NCI-H1694 (cell line): ENCODE measurements at regions not wholly inside any gene's neighbourhood (a gene's known extent, or its start where the extent isn't known, plus 50 kb on each side); places are given as distances from the start of the nearest gene placed in this dataset.
"Not testable (repeated sequence)": the region's sequence is repeated elsewhere in the genome, so short reads cannot be mapped to it uniquely, and the experiment has no call there.

Experiments used
- DNase-seq: peaks from one replicate; lab custom pipeline; 2025; lab: John Stamatoyannopoulos, UW

DNA sequence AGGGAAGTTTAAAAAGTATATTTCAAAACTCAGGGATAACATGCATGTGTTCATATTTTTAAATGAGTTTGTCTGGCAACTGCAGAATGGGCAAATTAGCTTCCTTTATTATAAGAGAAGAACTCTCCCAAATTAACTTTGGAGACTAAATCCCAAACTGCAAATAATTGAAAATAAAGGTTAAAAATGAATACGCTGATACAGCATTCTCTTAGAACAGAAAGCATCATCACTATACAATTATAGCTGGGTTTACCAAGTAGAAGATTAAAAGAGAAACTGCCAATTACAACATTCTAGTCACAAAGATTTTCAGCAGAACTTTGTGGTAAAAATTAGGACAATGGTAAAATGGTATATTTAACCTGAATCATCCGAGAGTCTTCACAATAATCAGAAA lies 73.3 kb downstream of the OLFM4 start:
- no peak for DNase-seq

DNA sequence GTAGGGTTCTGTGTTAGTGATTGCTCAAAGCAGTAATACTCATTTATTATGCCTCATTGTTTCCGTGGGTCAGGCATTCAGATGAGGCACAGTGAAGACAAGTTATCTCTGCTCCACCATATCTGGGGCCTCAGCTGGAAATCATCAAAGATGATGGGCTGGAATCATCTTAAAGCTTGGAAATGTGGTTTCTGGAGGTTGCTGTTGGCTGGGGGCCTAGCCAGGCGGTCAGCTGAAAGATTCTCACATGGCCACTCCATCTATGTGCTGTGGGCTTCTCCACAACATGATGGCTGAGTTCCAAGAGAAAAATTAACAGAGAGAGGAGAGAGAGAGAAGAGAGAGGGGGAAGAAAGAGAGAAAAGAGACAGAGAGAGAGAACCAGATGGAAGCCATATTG lies 75.5 kb downstream of the OLFM4 start:
- DNase-seq = no peak

DNA sequence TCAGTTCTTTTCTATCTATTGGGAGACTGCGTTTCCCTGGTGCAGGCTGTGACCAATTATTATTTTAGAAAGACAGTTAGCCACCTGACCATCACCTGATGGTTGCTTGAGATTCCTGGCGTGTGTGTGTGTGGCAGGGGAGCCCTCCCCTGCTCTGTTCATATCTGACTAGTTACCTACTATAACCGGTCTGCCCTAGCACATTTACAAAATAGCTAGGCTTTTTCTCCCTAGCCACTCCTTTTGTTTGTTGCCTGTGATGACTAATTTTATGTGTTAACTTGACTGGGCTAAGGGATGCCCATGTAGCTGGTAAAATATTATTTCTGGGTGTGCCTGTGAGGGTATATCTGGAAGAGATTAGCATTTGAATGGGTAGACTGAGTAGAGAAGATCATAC lies 76.9 kb downstream of the OLFM4 start:
- no peak for DNase-seq

DNA sequence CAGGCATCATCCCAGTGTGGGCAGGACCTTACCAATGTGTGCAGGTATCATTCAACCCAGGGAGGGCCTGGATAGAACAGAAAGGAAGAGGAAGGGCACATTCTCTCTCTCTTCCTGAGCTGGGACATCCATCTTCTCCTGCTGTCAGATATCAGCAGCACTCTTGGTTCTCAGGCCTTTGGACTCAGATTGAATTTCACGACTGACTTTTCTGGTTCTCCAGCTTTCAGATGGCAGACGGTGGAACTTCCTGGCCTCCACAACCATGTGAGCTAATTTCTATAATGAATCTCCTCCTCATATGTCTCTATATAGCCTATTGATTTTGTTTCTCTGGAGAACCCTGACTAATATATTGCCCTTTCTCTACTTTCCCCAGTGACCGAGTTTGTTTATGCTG lies 77.3 kb downstream of the OLFM4 start:
- no peak for DNase-seq

DNA sequence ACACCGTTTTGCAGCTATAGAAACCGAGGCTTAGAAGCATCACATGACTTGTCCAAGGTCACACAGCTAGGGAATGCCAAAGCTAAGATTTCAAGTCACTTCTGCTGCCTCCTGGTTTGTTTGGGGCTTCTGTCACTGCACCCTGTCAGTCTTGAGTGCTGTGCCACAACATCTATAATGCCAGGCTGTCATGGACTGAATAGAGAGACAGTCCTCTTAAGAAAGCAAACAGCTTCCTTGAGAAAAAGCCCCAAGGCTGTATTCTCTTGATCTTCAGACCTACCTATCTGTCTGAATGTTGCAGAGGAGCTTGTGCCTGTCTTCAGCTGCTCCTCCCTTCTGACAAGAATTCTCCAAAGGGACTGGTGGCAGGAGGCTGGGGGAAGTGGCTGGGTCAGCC lies 81.6 kb downstream of the OLFM4 start:
- no peak for DNase-seq

DNA sequence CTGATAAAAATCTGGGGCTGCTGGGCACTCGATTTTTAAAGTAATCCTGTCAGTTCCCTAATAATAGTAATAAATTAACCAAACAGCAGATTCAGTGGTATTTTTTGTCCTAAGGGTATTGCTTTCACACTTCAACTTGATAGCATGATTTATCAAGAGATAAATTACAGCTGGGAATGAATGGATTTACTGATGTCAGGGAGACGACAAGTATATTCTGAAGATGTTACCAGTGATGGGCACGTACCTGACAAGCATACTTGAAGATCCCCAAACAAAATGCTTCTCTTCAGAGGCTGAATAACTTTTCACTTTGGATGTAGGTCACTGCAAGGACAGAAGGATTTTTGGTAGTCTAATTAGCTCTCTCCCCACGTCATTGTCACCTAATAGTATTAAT lies 82.0 kb downstream of the OLFM4 start:
- DNase-seq = no peak

DNA sequence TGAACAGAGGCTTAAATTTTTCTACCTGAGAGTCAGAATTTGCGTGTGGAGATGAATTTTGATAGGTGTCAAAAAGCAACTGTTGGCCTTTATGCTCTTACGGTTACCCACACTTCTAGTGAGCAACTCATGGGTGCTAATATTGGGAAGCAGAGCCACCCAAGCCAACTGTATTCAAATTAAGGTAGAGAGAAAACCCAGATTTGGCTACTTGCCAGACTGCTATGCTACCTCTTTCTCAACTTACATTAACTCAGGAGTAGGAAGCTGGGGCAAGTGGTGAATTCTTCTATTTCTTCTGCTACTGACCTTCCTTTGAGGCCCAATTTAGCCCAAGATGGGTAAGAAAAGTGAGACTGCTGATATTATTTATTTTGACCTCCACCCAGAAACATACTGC lies 83.9 kb downstream of the OLFM4 start:
- DNase-seq = no peak

DNA sequence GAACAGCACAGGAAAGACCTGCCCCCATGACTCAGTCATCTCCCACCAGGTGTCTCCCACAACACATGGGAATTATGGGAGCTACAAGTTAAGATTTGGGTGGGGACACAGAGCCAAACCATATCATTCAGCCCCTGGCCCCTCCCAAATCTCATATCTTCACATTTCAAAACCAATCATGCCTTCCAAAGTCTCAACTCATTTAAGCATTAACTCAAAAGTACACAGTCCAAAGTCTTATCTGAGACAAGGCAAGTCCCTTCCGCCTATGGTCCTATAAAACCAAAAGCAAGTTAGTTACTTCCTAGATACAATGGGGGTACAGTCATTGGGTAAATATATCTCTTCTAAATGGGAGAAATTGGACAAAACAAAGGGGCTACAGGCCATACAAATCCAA lies 88.4 kb downstream of the OLFM4 start:
- DNase-seq = not testable (repeated sequence)

DNA sequence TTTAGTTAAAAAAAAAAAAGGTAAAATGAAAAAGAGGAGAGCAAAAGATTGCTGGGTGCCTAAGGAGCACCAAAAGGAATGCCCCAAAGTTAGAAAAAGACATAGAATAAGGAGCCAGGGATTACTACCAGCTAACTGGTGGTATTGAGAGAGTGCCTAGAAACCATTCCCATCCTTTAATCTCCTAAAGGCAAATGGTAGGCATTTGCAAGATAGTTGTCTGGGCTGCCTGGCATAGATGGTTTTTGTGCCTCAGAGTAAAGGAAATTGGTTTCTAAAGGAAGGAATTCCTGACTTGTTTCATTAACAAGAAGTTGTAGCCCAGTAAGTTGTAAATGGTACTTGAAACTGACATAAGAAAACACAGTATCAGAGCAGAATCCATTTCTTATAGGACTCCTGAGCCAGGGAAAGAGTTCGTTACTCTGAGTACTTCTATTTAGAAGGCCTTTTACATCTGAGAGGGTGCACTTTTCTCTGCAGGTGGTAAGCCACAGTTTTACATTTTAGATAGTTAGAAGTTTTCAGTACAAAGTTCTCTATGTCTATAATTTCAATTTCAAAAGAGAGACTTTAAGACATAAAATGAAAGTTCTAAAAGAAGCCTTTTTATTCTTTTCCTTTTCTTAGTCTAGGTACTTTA lies 92.6 kb downstream of the OLFM4 start:
- DNase-seq = no peak

DNA sequence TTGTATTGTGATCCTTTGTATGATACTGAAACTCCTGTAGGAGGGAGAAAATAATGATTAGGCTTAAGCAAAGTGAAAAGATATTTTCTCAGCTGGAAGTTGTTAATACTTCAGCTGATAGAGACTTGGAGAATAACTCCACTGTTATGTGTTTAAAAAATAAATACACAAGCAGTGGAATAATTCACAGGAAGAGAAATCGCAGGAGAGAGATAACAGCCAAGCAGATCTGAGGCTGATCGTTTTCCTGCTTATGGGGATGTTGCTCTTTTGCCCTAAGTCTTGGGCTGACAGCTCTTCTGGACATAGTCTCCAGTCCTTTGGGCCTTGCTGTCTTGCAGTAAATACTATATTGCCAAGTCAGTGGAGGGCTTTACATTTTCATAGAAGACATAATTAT lies 93.3 kb downstream of the OLFM4 start:
- no peak for DNase-seq

DNA sequence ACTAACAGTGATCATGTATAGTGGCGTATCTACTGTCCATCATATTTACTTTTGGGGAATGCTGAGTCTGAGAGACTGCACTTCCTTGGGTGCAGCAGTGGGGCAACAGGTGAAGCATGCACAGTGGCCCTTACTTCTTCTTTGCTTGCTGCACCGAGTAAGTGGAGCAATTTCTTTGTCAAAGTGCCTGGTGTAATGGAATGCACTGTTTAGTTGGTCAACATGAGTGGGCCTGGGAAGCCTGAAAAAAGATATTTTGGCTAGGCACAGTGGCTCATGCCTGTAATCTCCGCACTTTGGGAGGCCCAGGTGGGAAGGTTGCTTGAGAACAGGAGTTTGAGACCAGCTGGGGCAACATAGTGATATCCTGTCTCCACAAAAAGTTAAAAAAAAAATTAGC lies 94.9 kb downstream of the OLFM4 start:
- no peak for DNase-seq

DNA sequence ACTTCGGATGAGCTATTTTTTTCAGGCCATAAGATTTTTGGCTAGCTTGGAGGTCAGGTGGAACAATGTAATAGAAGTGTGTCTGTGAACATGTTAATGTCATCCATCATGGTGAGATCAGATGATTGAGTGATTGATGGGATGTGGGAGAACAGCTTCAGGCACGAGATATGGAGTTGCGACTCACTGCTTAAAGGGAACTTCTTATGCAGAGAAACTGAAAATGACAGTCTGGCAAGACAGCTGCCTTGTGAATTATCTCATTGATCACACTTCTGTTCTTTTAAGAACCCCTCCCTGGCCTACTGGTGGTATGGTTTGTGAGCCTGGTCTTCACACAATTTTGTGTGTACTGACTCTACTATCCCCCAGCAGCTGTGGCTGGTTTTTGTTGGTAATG lies 96.0 kb downstream of the OLFM4 start:
- no peak for DNase-seq

DNA sequence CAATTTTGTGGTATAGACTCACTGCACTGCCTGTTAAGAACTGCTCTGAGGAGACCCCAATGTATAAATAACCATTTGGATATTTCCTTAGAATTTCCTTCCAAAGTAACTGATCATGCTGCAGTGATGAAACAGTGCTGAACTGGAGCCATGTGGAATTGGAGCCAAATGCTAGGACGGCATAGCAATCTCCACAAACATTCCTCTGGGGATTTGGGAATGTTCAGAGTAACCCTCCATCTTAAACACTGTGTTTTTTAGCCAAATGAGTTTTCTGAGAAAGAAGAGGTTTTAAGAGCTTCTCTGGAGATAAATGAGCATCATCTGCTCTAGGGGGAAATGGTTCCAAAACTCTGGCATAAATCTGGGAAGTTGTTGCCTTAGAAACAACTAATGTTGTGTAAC lies 98.2 kb downstream of the OLFM4 start:
- no peak for DNase-seq

DNA sequence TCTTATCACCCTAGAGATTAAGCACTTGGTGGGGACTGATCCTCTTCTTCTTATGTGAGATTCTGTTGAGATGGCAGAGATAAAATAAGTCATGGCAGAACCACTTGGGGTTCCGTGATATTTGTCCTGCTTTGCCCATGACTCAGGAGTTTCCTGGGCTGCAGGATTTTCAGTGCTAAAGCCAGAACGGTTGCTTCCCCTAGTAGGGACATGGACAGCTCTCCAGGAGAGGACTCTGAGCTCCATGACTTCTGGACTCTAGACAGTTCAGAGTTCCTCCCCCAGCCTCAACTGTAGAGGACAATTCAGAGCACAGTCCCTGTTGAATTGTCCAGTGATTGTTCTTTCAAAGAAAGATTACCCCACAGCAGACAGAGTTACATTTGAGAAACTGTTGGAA lies 98.8 kb downstream of the OLFM4 start:
- no peak for DNase-seq

DNA sequence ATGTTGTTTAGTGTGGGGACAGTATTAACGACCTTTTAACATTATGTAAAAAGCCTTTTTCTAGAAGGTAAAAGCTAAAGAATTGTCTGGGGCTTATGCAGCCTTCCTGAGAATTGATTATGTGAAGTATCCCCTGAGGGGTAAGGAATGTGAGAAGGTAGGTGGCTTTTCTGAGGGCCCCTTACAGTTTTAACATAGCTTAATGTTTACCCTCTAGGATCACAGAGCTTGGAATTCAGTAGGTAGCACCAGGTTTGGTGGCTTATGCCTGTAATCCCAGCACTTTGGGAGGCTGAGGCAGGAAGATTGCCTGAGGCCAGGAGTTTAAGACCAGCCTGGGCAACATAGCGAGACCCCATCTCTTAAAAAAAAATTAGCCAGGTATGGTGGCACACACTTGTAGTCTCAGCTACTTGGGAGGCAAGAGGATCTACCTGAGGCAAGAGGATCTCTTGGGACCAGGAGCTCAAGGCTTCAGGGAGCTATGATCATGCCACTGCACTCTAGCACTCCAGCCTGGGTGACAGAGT lies 101.3 kb downstream of the OLFM4 start:
- DNase-seq = no peak

DNA sequence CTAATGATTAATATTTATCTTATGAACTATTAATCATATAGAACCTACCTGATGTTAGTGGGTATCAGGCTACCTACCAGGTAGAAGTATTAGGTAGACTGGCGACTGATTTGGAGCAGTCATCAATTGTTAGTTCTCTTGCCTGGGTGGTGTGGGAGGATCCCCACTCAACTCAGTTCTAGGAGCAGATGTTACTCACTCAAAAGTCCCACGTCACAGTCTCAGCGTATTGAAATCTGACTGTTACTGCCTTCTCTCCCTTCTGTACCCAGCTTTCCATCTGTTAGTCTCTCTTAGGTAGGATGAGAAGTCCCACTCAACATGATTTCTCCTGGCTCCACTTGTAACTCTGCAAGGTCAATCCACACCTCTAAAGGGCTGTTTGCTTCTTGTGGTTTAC lies 102.7 kb downstream of the OLFM4 start:
- no peak for DNase-seq

DNA sequence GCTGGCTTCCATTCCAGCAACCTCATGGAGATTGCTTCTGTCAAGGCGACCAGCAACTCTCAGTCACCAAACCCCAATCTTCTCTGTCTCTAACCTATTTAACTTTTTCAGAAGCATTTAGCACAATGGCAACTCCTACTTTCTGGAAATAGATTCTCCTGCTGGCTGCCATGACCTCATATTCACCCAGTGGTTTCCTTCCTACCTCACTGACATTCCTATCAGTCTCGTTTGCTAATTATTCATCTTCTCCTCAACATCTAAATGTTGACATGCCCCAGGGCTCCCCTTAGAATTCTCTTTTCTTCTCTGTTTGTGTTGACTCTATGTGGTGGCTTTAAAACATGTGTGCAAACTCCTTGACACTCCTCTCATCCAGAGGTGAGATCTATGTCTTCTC lies 106.7 kb downstream of the OLFM4 start:
- no peak for DNase-seq

DNA sequence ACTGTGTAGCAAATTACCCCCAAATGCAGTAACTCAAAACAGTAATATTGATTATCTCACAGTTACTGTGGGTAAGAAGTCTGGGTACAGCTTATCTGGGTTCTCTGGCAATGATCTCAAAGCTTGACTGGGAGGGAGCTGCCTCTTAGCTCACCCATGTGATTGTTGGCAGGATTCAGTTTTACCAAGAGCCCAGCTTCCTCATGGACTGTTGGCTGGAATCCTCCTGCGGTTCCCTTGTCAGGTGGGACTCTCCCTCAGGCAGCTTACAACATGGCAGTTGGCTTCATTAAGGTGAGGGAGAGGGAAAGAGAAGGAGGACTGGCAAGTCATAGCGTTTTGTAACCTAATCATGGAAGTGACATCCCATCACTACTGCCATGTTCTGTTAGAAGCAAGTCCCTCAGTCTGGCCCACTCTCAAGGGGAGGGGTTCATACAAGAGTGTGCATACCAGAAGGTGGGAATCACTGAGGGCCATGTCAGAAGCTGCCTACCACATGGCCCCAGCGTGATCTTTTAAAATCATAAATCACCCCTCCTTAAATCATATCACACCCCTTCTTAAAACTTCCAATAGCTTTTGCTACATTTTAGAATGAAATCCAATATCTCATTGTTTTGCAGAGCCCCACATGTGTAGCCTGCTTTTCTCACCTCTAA lies 108.1 kb downstream of the OLFM4 start:
- DNase-seq = no peak

DNA sequence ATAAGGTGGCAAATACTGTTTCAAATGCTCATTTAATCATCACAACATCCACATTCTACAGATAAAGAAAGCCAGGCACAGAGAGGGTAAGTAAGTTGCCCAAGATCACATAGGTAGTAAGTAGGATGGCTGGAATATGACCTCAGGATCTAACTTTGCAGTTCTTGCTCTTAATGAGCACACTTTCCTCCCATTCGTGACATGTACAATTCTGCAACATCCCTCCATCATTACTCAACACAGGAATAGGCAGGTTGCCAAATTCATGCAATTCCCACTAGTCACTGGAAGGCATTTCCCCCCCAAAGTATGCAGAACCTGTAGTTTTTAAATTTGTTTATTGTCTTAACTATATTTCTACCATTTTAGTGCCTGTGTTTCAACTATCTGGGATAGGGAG lies 109.2 kb downstream of the OLFM4 start:
- DNase-seq = no peak

DNA sequence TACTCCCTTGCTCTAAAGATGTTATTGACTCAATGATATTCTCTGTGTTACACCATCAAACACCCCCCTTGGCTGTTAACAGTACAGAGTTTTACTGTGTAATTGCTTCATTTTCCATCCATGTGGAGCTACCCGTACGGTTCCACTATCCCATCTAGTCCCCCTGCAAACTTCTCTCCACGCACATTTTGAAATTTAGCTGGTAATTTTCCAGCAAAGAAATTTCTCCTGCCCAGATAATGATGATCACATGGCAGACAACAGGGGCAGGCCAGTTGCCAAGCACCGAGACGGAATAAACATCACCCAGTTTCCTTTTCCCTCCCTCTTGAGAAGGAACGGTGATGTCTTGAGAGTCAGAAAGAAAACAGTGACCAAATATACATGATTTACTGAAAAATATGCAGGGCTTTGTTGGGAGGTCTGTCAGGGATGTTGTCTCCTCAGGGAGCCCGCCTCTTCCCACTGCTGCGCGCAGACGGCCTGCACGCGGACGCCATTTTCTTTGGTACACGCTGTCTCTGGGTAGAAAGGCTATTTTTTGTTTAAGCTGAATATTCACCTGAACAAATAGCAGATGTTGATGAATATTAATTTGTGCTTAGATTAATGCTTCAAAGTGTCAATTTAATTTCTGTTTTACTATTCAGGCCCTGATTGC lies 109.9 kb downstream of the OLFM4 start:
- no peak for DNase-seq

DNA sequence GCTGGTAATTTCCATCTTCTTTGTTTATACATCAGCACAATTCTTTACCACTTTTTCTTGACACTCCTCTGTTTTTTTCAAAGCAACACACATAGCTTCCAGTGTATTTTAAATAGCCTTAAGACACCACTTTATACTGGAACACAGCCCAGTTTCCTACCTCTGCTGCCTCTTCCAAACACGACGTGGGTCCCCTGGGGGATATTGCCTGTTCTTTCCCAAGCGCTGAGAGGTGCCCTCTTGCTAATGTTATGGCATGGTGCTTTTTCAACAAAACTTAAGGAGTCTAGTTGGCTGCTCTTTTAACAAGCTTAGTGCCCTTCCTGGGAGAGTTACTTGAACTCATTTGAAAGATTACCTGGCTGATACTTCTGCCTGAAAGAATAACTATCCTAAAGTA lies 112.7 kb downstream of the OLFM4 start:
- DNase-seq = no peak

DNA sequence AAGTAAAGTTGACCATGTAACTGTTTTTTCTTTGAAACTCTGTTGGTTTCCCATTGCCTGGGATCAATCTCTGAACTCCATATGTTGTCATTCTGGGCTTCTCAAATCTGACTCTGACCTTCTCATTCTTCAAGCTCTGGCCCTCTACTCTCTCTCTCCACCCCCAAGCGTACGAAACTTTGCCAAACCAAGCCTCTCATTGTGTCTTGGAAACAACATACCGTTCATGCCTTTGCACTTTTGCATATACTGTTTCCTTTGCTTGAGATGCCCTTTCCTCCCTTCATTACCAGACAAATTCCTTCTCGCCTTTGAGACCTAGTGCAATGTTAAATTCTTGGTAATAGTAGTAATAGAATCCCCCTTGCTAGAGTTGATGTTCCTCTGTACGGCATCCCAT lies 113.7 kb downstream of the OLFM4 start:
- no peak for DNase-seq

DNA sequence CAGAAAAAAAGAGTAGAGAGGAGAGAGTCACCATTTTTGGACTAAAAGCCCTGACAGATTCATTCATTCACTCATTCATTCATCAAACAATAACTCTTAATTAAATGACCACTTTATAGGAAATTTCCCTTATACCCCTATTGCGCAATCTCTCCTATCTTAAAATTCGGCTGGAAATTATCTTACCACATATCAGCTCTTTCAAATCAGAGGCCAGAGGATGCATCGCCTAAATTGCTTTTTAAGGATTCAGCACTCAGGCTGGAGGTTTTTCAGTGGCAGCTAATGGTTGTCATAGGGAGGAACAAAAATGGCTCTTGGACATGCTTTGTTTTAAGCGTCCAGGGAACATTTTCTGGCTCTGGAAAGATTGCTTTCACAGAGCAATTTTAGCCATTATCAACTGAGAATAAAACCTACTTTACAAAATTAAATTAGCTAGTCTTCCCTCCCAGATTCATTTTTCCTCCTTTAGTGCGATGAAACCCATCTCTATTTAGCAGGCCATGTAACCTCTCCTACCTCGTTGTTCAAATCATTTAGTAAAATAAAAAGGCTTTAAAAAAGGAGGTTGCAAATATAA lies 115.2 kb downstream of the OLFM4 start:
- no peak for DNase-seq
